ENCODE measurements at regions not wholly inside any gene's neighbourhood (a gene's known extent, or its start where the extent isn't known, plus 50 kb on each side); places are given as distances from the start of the nearest gene placed in this dataset.

DNA sequence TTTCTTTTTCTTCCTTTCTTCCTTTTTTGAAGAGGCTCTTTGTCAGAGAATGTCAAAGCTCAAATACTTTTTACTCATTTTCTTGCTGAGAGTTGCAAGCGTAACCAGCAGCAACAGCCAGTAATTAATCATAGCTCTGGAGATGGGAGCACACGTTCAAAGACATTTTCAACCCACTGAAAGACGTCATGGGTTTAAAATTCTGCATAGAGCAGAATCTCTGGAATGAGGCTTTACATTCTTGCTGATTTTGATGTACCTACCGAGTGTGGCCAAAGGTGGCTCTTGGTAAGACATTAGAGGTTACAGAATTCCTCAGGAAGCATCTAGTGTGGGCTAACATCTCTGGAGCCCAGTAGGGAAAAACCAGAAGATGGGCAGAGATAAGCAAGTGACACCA lies 292.5 kb downstream of the MTX2 start:
- TF ChIP-seq, protein P1, sequence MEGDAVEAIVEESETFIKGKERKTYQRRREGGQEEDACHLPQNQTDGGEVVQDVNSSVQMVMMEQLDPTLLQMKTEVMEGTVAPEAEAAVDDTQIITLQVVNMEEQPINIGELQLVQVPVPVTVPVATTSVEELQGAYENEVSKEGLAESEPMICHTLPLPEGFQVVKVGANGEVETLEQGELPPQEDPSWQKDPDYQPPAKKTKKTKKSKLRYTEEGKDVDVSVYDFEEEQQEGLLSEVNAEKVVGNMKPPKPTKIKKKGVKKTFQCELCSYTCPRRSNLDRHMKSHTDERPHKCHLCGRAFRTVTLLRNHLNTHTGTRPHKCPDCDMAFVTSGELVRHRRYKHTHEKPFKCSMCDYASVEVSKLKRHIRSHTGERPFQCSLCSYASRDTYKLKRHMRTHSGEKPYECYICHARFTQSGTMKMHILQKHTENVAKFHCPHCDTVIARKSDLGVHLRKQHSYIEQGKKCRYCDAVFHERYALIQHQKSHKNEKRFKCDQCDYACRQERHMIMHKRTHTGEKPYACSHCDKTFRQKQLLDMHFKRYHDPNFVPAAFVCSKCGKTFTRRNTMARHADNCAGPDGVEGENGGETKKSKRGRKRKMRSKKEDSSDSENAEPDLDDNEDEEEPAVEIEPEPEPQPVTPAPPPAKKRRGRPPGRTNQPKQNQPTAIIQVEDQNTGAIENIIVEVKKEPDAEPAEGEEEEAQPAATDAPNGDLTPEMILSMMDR (conservative IDR thresholded peaks at IDR 0.05 in 1 of 2, IDR thresholded peaks at IDR 0.05 in 1 of 2; ENCODE audit: extremely low read depth in 1 of 2, insufficient read depth in 1 of 2, low read depth in 1 of 2, low read length in 2 of 2) = no peak
- no peak for TF ChIP-seq EZH2 (IDR thresholded peaks at IDR 0.05; ENCODE audit: borderline replicate concordance, low read length)
